ENCODE measurements at regions not wholly inside any gene's neighbourhood (a gene's known extent, or its start where the extent isn't known, plus 50 kb on each side); places are given as distances from the start of the nearest gene placed in this dataset.
A peak's percentile ranks its signal among the peaks of the same experiment; 100 is the strongest.
"Not testable (repeated sequence)": the region's sequence is repeated elsewhere in the genome, so short reads cannot be mapped to it uniquely, and the experiment has no call there.

- H3K4me3 ChIP-seq (ENCODE audit: low read depth, low read length), result no peak overlapping the region
- no peak for DNase-seq (ENCODE audit: low read depth)
These were observed 95.0 kb upstream of the MLN start for GRCh38 chr6:33898771-33899170.

DNA sequence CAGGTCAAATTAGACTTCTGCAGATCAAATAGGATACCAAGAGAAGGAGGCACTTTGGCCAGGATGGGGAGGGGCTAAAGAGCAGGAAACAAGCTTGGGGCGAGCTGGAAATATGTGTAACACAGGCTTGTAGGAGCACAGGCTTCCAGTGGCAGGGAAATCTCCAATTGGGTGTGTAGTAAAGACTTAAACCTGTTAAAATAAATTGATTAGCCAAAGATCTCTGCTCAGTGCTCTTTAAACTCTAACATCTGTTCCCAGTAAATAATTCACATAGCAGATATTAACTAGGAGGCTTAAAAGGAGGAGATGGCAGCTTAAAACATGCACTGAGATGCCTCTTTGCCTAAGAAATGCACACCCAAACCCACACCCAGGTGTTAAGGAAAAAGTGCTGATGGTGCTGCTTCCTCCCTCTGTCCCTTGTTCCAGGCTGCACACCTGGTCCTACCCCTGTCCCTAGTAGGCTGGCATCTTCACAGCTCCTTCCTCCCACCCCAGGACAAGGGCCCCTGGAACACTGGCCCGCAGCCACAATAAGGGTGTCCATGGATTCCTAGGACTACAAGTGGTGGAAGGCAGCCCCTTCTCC, 93.5 kb upstream of the MLN start:
- DNase-seq (ENCODE audit: low read depth), result no peak

DNA sequence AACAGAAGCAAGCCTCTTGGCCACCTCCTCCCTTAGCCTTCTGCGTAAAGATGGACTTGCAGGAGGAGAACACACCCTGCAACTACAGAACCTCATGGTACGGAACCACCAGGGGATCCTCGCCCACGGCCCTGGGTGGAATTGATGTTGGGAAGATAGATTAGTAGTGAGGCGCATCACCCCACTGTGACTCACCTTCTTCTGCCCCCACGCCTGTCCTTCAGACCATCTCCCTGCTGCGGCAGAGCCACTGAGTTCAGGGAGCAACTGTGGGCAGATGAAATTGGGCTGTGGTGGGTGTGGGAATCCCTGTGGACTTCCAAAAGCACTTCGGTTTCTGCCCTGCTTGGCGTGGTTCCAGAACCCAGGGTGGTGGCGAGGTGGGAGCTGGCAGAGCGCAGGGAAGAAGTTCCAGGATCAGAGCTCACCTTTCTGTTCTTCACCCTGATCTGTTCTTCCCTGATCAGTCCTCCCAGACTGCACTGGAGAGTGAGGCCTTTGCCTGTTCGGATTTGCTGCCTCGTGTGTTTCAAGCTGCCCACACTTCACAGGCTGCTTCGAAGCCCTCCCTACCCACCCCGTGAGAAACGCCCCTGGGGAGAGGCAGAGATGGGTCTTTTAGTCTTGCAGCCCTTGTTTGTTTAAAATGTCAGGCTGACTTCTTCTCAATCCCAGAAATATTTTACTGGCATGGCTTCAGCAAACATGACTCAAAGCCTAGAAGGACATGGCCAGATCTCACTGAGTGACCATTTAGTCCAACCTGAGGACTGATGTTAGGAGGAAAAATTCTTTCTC, 92.8 kb upstream of the MLN start:
- H3K4me3 ChIP-seq (ENCODE audit: low read depth, low read length), result no peak overlapping the region
- DNase-seq (ENCODE audit: low read depth), result no peak

More for the DNA sequence above, 93.5 kb upstream of the MLN start:
- no peak overlapping the region for H3K4me3 ChIP-seq (ENCODE audit: low read depth, low read length)

GRCh38 chr6:33895988-33896387, 92.2 kb upstream of the MLN start:
- no peak overlapping the region for H3K4me3 ChIP-seq (ENCODE audit: low read depth, low read length)
- no peak for DNase-seq (ENCODE audit: low read depth)

DNA sequence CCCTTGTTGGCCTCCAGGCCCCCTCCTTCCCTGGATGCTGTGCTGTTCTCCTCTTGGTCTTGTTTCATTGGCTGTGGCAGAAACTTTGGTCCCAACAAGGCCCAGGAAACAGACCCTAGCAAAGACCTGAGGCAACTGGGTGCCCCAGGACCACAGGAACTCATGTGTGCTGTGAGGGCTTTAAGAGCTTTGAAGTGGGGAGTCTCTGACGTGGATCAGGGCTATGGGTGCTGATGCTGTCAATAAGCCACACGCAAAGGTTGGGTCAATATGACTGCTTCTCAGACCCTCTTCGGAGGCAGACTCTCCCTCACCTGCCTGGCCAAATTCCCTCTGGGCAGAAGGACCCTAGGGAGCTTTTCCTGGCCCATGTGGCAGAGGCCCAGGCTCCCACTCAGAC, 91.5 kb upstream of the MLN start:
- H3K4me3 ChIP-seq (ENCODE audit: low read depth, low read length), result no peak overlapping the region
- DNase-seq (ENCODE audit: low read depth), result no peak

DNA sequence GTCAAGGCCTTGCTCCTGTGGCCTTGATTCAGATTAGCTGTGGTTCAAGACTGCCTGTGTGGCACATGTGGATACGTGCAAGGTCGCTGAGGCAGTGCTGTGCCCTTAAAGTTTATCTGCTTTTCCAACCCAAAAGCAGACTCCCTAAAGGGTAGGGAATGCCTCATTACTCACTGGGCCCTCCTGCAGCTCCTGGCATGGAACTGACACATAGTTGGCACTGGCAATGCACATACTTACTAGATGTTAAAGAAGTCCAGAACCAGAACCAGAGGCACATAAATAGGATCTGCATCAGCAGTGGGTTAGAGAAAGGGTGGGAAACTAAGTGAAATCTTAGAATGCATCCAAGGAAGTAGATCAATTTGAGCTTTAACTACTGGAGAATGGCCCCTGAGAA, 90.6 kb upstream of the MLN start:
- no peak for DNase-seq (ENCODE audit: low read depth)
- no peak overlapping the region for H3K4me3 ChIP-seq (ENCODE audit: low read depth, low read length)

- DNase-seq (ENCODE audit: low read depth), result no peak
- H3K4me3 ChIP-seq (ENCODE audit: low read depth, low read length), result no peak overlapping the region
These were observed 89.0 kb upstream of the MLN start for GRCh38 chr6:33892581-33893346.

- no peak overlapping the region for H3K4me3 ChIP-seq (ENCODE audit: low read depth, low read length)
- no peak for DNase-seq (ENCODE audit: low read depth)
These were observed 84.9 kb upstream of the MLN start for GRCh38 chr6:33888664-33889200.

GRCh38 chr6:33888183-33888582, 84.4 kb upstream of the MLN start:
- H3K4me3 ChIP-seq (ENCODE audit: low read depth, low read length), result no peak overlapping the region
- DNase-seq (ENCODE audit: low read depth), result no peak

DNA sequence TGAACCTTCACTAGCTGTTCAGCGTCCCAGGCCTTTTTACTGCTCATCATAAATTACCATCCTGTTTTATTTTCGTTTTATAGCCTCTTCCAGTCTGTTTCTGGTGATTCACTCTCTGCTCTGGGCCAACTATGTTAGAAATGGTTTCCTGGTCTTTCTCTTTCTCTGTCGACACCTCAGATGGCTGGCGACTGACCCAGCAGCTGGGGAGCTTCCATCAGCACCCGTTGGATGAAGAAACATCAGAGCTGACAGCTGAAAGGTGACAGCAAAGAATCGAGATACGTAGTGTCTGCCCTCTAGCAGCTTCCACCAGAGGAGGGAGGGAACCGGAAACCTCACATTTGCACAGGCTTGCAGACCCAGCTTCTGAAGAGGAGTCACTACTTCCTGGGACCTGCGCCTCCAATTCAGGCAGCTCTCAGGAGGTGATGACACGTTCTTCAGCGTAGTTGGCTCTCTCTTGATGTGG, 82.9 kb upstream of the MLN start:
- no peak overlapping the region for H3K4me3 ChIP-seq (ENCODE audit: low read depth, low read length)
- DNase-seq (ENCODE audit: low read depth), result peak; percentile 72

GRCh38 chr6:33885132-33886057, 81.6 kb upstream of the MLN start:
- no peak overlapping the region for H3K4me3 ChIP-seq (ENCODE audit: low read depth, low read length)
- no peak for DNase-seq (ENCODE audit: low read depth)

DNA sequence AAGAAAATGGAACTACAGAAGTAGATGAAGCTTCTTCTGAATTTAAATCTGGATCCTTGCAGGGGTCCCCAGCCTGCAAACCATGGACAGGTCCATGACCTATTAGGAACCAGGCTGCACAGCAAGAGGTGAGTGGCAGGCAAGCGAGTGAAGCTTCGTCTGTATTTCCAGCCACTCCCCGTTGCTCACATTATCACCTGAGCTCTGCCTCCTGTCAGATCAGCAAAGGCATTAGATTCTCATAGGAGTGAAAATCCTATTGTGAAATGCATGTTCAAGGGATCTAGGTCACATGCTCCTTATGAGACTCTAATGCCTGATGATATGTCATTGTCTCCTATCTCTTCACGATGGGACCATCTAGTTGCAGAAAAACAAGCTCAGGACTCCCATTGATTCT, 79.8 kb upstream of the MLN start:
- DNase-seq (ENCODE audit: low read depth); H3K4me3 ChIP-seq (ENCODE audit: low read depth, low read length): not testable (repeated sequence)

GRCh38 chr6:33882154-33882553, 78.4 kb upstream of the MLN start:
- DNase-seq (ENCODE audit: low read depth), result peak; percentile 28
- no peak overlapping the region for H3K4me3 ChIP-seq (ENCODE audit: low read depth, low read length)

- DNase-seq (ENCODE audit: low read depth), result no peak
- H3K4me3 ChIP-seq (ENCODE audit: low read depth, low read length), result no peak overlapping the region
These were observed 77.0 kb upstream of the MLN start for GRCh38 chr6:33880766-33881165.

DNA sequence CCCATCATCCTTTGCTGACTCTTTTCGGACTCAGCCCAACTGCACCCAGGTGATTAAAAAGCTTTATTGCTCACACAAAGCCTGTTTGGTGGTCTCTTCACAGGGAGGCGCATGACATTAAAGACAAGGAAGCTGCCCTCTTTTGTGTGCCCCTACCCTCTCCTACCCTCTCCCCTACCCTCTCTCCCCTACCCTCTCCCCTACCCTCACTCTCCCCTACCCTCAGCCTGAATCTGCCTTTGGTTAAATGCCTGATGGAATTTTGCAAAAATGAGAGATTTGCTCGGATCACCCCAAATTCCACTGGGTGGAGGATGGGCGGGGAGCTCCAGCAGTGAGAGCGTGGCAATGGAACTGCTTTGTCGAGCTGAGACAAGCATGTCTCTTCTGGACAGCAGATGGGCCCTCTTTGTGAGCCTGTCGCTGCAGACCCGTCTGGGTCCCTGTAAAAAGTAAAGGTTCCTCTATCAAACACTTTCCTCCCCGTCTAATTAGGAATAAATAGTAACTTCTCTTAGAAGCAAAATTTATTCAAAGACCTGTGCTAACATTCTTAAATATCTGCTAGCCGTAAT, 76.4 kb upstream of the MLN start:
- no peak overlapping the region for H3K4me3 ChIP-seq (ENCODE audit: low read depth, low read length)
- no peak for DNase-seq (ENCODE audit: low read depth)

DNA sequence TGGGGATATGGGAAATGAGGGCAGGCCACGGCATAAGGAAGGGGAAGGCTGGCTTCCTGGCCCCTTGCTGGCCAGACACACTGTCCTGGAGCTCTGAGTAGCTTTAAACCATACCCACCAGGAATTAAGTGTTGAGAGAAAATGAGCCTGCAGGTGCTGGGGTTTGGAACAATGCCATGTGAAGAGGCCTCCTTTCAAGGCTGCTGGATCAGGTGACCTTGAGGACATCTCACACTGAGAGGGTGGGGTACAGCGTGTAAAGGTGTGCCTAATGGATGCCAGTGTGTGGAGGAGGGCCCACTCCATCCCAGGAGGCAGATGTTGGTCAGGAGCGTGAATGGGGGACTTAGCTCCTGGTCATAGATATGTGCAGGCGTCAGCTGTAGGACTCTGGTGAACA, 74.8 kb upstream of the MLN start:
- no peak for DNase-seq (ENCODE audit: low read depth)
- H3K4me3 ChIP-seq (ENCODE audit: low read depth, low read length), result no peak overlapping the region

- H3K4me3 ChIP-seq (ENCODE audit: low read depth, low read length), result no peak overlapping the region
- no peak for DNase-seq (ENCODE audit: low read depth)
These were observed 74.3 kb upstream of the MLN start for GRCh38 chr6:33877982-33878535.

DNA sequence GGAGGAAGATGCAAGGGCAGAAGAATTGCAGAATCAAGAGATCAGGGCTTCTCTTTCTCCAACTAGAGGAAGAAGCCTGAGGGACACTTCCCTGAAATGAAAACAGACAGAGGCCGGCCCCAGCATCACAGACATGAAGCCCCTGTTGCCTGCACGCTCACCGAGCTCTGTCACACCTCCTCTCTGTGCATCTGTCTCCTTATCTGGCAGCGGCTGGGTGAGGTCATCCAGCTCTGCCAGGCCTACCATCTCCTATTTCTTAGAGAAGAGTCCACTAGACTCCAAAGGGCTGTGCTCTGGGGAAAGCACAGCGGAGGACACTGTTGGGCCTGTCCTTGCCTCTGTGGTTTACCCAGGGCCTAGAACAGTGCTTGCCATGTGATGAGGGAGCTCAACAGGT, 71.9 kb upstream of the MLN start:
- H3K4me3 ChIP-seq (ENCODE audit: low read depth, low read length), result no peak overlapping the region
- no peak for DNase-seq (ENCODE audit: low read depth)

DNA sequence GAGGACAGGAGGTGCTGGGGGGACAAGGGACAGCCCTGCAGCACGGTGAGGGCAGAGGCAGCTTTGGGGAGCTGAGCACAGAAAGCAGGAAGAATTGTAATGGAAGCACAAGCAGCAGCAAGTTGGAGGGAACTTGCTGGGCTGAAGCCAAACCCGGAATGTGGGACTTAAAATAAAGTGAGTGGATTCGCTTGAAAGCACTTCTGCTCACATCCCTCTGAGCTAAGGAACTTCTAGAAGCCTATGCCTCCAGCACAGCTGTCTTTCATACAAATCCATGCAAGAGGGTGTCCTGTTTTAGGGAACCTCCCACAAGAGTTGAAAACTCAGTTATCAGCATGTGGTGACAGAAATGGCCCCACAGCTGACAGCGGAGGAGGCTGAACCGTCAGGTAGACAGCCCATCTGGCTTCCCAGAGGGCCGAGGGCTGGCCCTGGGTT, 71.4 kb upstream of the MLN start:
- DNase-seq (ENCODE audit: low read depth), result no peak
- H3K4me3 ChIP-seq (ENCODE audit: low read depth, low read length), result no peak overlapping the region
